ENCODE measurements at regions not wholly inside any gene's neighbourhood (a gene's known extent, or its start where the extent isn't known, plus 50 kb on each side); places are given as distances from the start of the nearest gene placed in this dataset.

- H3K9me3 ChIP-seq: no peaks in the 10 kb centered on the region
- no peak overlapping the region for H3K27ac ChIP-seq
- DNase-seq (ENCODE audit: extremely low spot score in 2 of 2): no peak
- no peaks in the 10 kb centered on the region for H3K4me1 ChIP-seq
- no peaks in the 10 kb centered on the region for H3K36me3 ChIP-seq
- no peak overlapping the region for H3K4me3 ChIP-seq
- intact Hi-C loops (cut with DNase I): no loop called here
- no peak for TF ChIP-seq POLR2A (IDR thresholded peaks at IDR 0.05)
- no peak for TF ChIP-seq POLR2AphosphoS5 (IDR thresholded peaks at IDR 0.05; ENCODE audit: insufficient read depth in 1 of 2, low read depth in 1 of 2)
- TF ChIP-seq CTCF (IDR thresholded peaks at IDR 0.05): no peak
- H3K27me3 ChIP-seq: no peaks in the 10 kb centered on the region
These were observed 640.0 kb upstream of the ANO3 start for GRCh38 chr11:25691959-25692358.

- Histone ChIP-seq H3K4me1 (no peaks in the 10 kb centered on the region), H3K4me3 (no peak overlapping the region), H3K27me3 (no peaks in the 10 kb centered on the region), H3K36me3 (no peaks in the 10 kb centered on the region), H3K27ac (no peak overlapping the region), H3K9me3 (no peaks in the 10 kb centered on the region)
- no peak for TF ChIP-seq POLR2A (IDR thresholded peaks at IDR 0.05)
- no peak for TF ChIP-seq POLR2AphosphoS5 (IDR thresholded peaks at IDR 0.05; ENCODE audit: insufficient read depth in 1 of 2, low read depth in 1 of 2)
- no peak for TF ChIP-seq CTCF (IDR thresholded peaks at IDR 0.05)
- no peak for DNase-seq (ENCODE audit: extremely low spot score in 2 of 2)
- intact Hi-C loops (cut with DNase I): no loop called here
These were observed 629.5 kb upstream of the ANO3 start for GRCh38 chr11:25702417-25702816.

- no peak overlapping the region for H3K27ac ChIP-seq
- H3K27me3 ChIP-seq: no peaks in the 10 kb centered on the region
- no peaks in the 10 kb centered on the region for H3K9me3 ChIP-seq
- intact Hi-C loops (cut with DNase I): no loop called here
- no peak overlapping the region for H3K4me3 ChIP-seq
- H3K36me3 ChIP-seq: no peaks in the 10 kb centered on the region
- H3K4me1 ChIP-seq: no peaks in the 10 kb centered on the region
- TF ChIP-seq POLR2AphosphoS5 (IDR thresholded peaks at IDR 0.05; ENCODE audit: insufficient read depth in 1 of 2, low read depth in 1 of 2) (no peak), CTCF (IDR thresholded peaks at IDR 0.05) (no peak), POLR2A (IDR thresholded peaks at IDR 0.05) (no peak)
- no peak for DNase-seq (ENCODE audit: extremely low spot score in 2 of 2)
These were observed 621.0 kb upstream of the ANO3 start for GRCh38 chr11:25710975-25711374.

- DNase-seq (ENCODE audit: extremely low spot score in 2 of 2): no peak
- Histone ChIP-seq H3K36me3 (no peaks in the 10 kb centered on the region), H3K9me3 (no peaks in the 10 kb centered on the region), H3K27ac (no peak overlapping the region), H3K27me3 (no peaks in the 10 kb centered on the region), H3K4me3 (no peak overlapping the region), H3K4me1 (no peaks in the 10 kb centered on the region)
- intact Hi-C loops (cut with DNase I): no loop called here
- TF ChIP-seq POLR2A (IDR thresholded peaks at IDR 0.05) (no peak), CTCF (IDR thresholded peaks at IDR 0.05) (no peak), POLR2AphosphoS5 (IDR thresholded peaks at IDR 0.05; ENCODE audit: insufficient read depth in 1 of 2, low read depth in 1 of 2) (no peak)
These were observed 604.0 kb upstream of the ANO3 start for GRCh38 chr11:25727944-25728343.

GRCh38 chr11:25730230-25730629 is 601.7 kb upstream of the ANO3 start:
- no peak overlapping the region for H3K27ac ChIP-seq
- H3K4me1 ChIP-seq: no peaks in the 10 kb centered on the region
- DNase-seq (ENCODE audit: extremely low spot score in 2 of 2): no peak
- intact Hi-C loops (cut with DNase I): no loop called here
- no peaks in the 10 kb centered on the region for H3K9me3 ChIP-seq
- no peak overlapping the region for H3K4me3 ChIP-seq
- no peaks in the 10 kb centered on the region for H3K27me3 ChIP-seq
- TF ChIP-seq POLR2AphosphoS5 (IDR thresholded peaks at IDR 0.05; ENCODE audit: insufficient read depth in 1 of 2, low read depth in 1 of 2): no peak
- TF ChIP-seq CTCF (IDR thresholded peaks at IDR 0.05): no peak
- TF ChIP-seq POLR2A (IDR thresholded peaks at IDR 0.05): no peak
- H3K36me3 ChIP-seq: no peaks in the 10 kb centered on the region

Data from vagina (tissue), 2 donors.